HG02981 (cell line): ENCODE measurements at regions not wholly inside any gene's neighbourhood (a gene's known extent, or its start where the extent isn't known, plus 50 kb on each side); places are given as distances from the start of the nearest gene placed in this dataset.

Source experiments
- ATAC-seq: cut with Tn5 transposase; IDR thresholded peaks from one replicate; pipeline ENCODE4 v1.9.1; 2021; ENCODE audit warnings: mild to moderate bottlenecking, moderate library complexity; ENCODE audit not compliant: unreplicated experiment

GRCh38 chr5:54859316-54859715, 126.1 kb downstream of the ESM1 start:
- no peak for ATAC-seq

GRCh38 chr5:54854883-54855581, 130.4 kb downstream of the ESM1 start:
- ATAC-seq, result no peak

GRCh38 chr5:54852007-54852406, 133.4 kb downstream of the ESM1 start:
- ATAC-seq, result no peak

- ATAC-seq, result no peak
Observed at GRCh38 chr5:54851449-54851848, 133.9 kb downstream of the ESM1 start.

- no peak for ATAC-seq
Observed at GRCh38 chr5:54848581-54848980, 136.8 kb downstream of the ESM1 start.

- no peak for ATAC-seq
Observed at GRCh38 chr5:54845567-54845941, 139.8 kb downstream of the ESM1 start.

GRCh38 chr5:54844905-54845566, 140.4 kb downstream of the ESM1 start:
- no peak for ATAC-seq

GRCh38 chr5:54844266-54844665, 141.1 kb downstream of the ESM1 start:
- ATAC-seq, result no peak

GRCh38 chr5:54841481-54841880, 143.9 kb downstream of the ESM1 start:
- ATAC-seq, result no peak

- no peak for ATAC-seq
Observed at GRCh38 chr5:54838843-54839242, 146.6 kb downstream of the ESM1 start.

GRCh38 chr5:54837981-54838380, 147.4 kb downstream of the ESM1 start:
- no peak for ATAC-seq

GRCh38 chr5:54837093-54837492, 148.3 kb downstream of the ESM1 start:
- no peak for ATAC-seq

- no peak for ATAC-seq
Observed at GRCh38 chr5:54835647-54836046, 149.7 kb downstream of the ESM1 start.

- ATAC-seq, result no peak
Observed at GRCh38 chr5:54834121-54834842, 151.1 kb downstream of the ESM1 start.

- ATAC-seq, result no peak
Observed at GRCh38 chr5:54833590-54833989, 151.8 kb downstream of the ESM1 start.

GRCh38 chr5:54832858-54833257, 152.5 kb downstream of the ESM1 start:
- no peak for ATAC-seq

GRCh38 chr5:54832045-54832444, 153.3 kb downstream of the ESM1 start:
- no peak for ATAC-seq

GRCh38 chr5:54831233-54831632, 154.2 kb downstream of the ESM1 start:
- ATAC-seq, result no peak

- no peak for ATAC-seq
Observed at GRCh38 chr5:54829676-54830535, 155.5 kb downstream of the ESM1 start.

- ATAC-seq, result no peak
Observed at GRCh38 chr5:54829102-54829501, 156.3 kb downstream of the ESM1 start.

GRCh38 chr5:54828151-54828550, 157.2 kb downstream of the ESM1 start:
- no peak for ATAC-seq
